Sigmoid colon (tissue), 4 donors: ENCODE measurements at regions not wholly inside any gene's neighbourhood (a gene's known extent, or its start where the extent isn't known, plus 50 kb on each side); places are given as distances from the start of the nearest gene placed in this dataset.

Source experiments
- POLR2AphosphoS5 ChIP-seq, 4 donors: sonication (generic); formaldehyde crosslinking; IDR thresholded peaks; one replicate each; pipeline ENCODE4 v1.6.1; 2017; ENCODE audit warnings: antibody characterized with exemption in 4 of 4
- TF ChIP-seq, protein P1 (sequence below), 4 experiments: fragments of 450-650 bp in 3 of 4; fragments of 200-600 bp in 1 of 4; IDR thresholded peaks; one replicate each; pipeline ENCODE4 v1.5.1; 2016 to 2019; ENCODE audit warnings: antibody characterized with exemption in 4 of 4, mild to moderate bottlenecking in 3 of 4, moderate library complexity in 2 of 4

DNA sequence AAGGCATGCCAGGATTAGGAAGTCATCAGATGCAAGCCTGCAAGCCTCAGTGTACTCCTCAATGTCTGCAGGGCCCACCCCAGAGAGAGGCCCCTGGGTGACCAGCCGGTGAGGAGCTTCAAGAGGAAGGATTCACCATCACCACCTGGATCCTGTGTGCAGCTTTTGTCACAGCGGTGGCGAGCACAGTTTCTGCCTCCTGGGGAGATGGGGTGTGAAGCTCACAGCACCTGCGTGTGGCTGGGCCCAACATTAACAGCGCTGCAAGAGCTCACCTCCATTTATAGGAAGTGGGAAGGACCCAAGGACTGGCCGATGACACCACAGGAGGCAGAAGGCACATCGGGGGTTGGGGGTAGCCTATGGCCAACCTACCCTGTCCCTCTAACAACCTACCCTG is 235.3 kb downstream of the CTTN start:
- TF ChIP-seq, protein P1, sequence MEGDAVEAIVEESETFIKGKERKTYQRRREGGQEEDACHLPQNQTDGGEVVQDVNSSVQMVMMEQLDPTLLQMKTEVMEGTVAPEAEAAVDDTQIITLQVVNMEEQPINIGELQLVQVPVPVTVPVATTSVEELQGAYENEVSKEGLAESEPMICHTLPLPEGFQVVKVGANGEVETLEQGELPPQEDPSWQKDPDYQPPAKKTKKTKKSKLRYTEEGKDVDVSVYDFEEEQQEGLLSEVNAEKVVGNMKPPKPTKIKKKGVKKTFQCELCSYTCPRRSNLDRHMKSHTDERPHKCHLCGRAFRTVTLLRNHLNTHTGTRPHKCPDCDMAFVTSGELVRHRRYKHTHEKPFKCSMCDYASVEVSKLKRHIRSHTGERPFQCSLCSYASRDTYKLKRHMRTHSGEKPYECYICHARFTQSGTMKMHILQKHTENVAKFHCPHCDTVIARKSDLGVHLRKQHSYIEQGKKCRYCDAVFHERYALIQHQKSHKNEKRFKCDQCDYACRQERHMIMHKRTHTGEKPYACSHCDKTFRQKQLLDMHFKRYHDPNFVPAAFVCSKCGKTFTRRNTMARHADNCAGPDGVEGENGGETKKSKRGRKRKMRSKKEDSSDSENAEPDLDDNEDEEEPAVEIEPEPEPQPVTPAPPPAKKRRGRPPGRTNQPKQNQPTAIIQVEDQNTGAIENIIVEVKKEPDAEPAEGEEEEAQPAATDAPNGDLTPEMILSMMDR (IDR thresholded peaks at IDR 0.05), result no peak
- TF ChIP-seq POLR2AphosphoS5 (IDR thresholded peaks at IDR 0.05), result no peak
